ENCODE measurements at regions not wholly inside any gene's neighbourhood (a gene's known extent, or its start where the extent isn't known, plus 50 kb on each side); places are given as distances from the start of the nearest gene placed in this dataset.

- TF ChIP-seq, protein P1, sequence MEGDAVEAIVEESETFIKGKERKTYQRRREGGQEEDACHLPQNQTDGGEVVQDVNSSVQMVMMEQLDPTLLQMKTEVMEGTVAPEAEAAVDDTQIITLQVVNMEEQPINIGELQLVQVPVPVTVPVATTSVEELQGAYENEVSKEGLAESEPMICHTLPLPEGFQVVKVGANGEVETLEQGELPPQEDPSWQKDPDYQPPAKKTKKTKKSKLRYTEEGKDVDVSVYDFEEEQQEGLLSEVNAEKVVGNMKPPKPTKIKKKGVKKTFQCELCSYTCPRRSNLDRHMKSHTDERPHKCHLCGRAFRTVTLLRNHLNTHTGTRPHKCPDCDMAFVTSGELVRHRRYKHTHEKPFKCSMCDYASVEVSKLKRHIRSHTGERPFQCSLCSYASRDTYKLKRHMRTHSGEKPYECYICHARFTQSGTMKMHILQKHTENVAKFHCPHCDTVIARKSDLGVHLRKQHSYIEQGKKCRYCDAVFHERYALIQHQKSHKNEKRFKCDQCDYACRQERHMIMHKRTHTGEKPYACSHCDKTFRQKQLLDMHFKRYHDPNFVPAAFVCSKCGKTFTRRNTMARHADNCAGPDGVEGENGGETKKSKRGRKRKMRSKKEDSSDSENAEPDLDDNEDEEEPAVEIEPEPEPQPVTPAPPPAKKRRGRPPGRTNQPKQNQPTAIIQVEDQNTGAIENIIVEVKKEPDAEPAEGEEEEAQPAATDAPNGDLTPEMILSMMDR (IDR thresholded peaks at IDR 0.05): no peak
- TF ChIP-seq TCF7L2 (IDR thresholded peaks at IDR 0.05; ENCODE audit: low read depth, low read length) (no peak), REST (IDR thresholded peaks at IDR 0.05; ENCODE audit: insufficient read depth in 1 of 2, low read depth in 2 of 2, low read length in 1 of 2) (no peak), POLR2AphosphoS5 (IDR thresholded peaks at IDR 0.05; ENCODE audit: low read depth, low read length) (no peak)
These were observed 1037.3 kb upstream of the ACO1 start for GRCh38 chr9:31347082-31347617.
